Heart right ventricle (tissue), 16 donors: ENCODE measurements at regions not wholly inside any gene's neighbourhood (a gene's known extent, or its start where the extent isn't known, plus 50 kb on each side); places are given as distances from the start of the nearest gene placed in this dataset.

Experiments used
- ATAC-seq, 8 donors: fragments of 200-7000 bp; cut with Tn5 transposase; one replicate each; pipeline ENCODE4 v1.9.1; 2020; ENCODE audit warnings: mild to moderate bottlenecking in 8 of 8, moderate library complexity in 8 of 8, moderate number of reproducible peaks in 1 of 8
- DNase-seq, 2 donors: peaks; one replicate each; pipeline ENCODE4 v3.0.0-alpha.2; 2020
- H3K27ac ChIP-seq, 10 donors: fragments of 200-600 bp; sonication (generic) in 2 of 10; one replicate each; pipeline versions ENCODE4 v1.5.0 to v1.8.0; 2020 to 2022; ENCODE audit warnings: mild to moderate bottlenecking in 3 of 10
- H3K27me3 ChIP-seq, 7 donors: fragments of 200-600 bp; one replicate each; pipeline ENCODE4 v1.8.0; 2021 to 2022; ENCODE audit warnings: mild to moderate bottlenecking in 2 of 7
- H3K36me3 ChIP-seq, 9 donors: fragments of 200-600 bp; sonication (generic) in 1 of 9; one replicate each; pipeline versions ENCODE4 v1.5.0 to v1.8.0; 2020 to 2022; ENCODE audit warnings: mild to moderate bottlenecking in 2 of 9
- H3K4me1 ChIP-seq, 9 donors: fragments of 200-600 bp; sonication (generic) in 1 of 9; one replicate each; pipeline versions ENCODE4 v1.5.0 to v1.8.0; 2020 to 2022; ENCODE audit warnings: mild to moderate bottlenecking in 4 of 9
- H3K4me3 ChIP-seq, 10 donors: fragments of 200-600 bp; sonication (generic) in 2 of 10; one replicate each; pipeline versions ENCODE4 v1.5.0 to v1.8.0; 2020 to 2022; ENCODE audit warnings: mild to moderate bottlenecking in 7 of 10, moderate library complexity in 2 of 10
- H3K9me3 ChIP-seq, 11 donors: fragments of 200-600 bp in 10 of 11; sonication (generic) in 2 of 11; one replicate each; pipeline versions ENCODE4 v1.5.0 to v1.8.0; 2013 to 2022; ENCODE audit warnings: mild to moderate bottlenecking in 2 of 11, control low read depth in 1 of 11, moderate library complexity in 1 of 11
- CTCF ChIP-seq, 9 donors: fragments of 200-600 bp; sonication (generic) in 2 of 9; IDR thresholded peaks; one replicate each; pipeline versions ENCODE4 v1.5.0 to v1.8.0; 2021 to 2022; ENCODE audit warnings: antibody characterized with exemption in 9 of 9, mild to moderate bottlenecking in 5 of 9, moderate library complexity in 1 of 9
- WGBS, 2 donors: extraction: QIAGEN DNeasy Blood & Tissue Kit; methylation state at CpG; one replicate each; pipeline ENCODE4 v1.1.7; 2013; ENCODE audit warnings: inconsistent platforms in 1 of 2; 5-methylcytosine and 5-hydroxymethylcytosine counted together
- intact Hi-C, 10 donors: fragments of 100-400 bp; cut with DNase I; formaldehyde crosslinking; loops; one replicate each; pipeline versions ENCODE4 v1.11.1 to v1.14.2; 2022
- donor health status: Arrhythmogenic right ventricular cardiomyopathy.
- donor health status: ischemic (EF 13 %, LVEDD 7.1; RV severe dilation, severe dysfunction).
- donor health status: healthy with polysubstance abuse.
- donor health status: DM: no; HTN: yes; CAD: no.
- donor health status: DM: no; HTN: no; CAD: no.
- donor health status: ischemic (EF 25% LVEDD 6.9; RV normal size, moderate dysfunction).
- donor health status: ischemic (EF 25% LVEDD 5.7; RV mildly dilated, moderate dysfunction).
- donor health status: healthy.
- donor health status: DM: yes; HTN: yes; CAD: no.
- donor health status: Ischemic cardiomyopathy.
- donor health status: ischemic (EF 35%, LVEDD 5.7; RV mildly dilated, moderate dysfunction).
- donor health status: nonischemic (EF 11% LVEDD 7.7; RV severe dilation, severe dysfunction).
- donor health status: DM: yes; HTN: yes; CAD: no.
- donor health status: PGD.
- donor health status: ischemic (EF 29% LVEDD 5.4; RV normal size, mild dysfunction).
- donor health status: nonischemic (EF 23%, LVEDD 6.1; RV moderate dilation, normal function).

- ATAC-seq: no peak
- TF ChIP-seq CTCF (IDR thresholded peaks at IDR 0.05): no peak
These were observed 88.0 kb upstream of the CELF4 start for GRCh38 chr18:37653618-37654017.

GRCh38 chr18:37649930-37650329, 84.3 kb upstream of the CELF4 start:
- intact Hi-C loops: no loop called here

More at GRCh38 chr18:37653618-37654017, 88.0 kb upstream of the CELF4 start:
- no peak for DNase-seq
- peaks cover 0 to 18% (median 5%) of the 10 kb centered on the region in 11 donors for H3K9me3 ChIP-seq
- H3K27me3 ChIP-seq: peaks cover 0 to 7% (median 0%) of the 10 kb centered on the region in 7 donors
- no peak overlapping the region for H3K27ac ChIP-seq
- intact Hi-C loops: no loop called here
- no peak overlapping the region for H3K4me3 ChIP-seq
- H3K36me3 ChIP-seq: no peaks in the 10 kb centered on the region
- WGBS, 2 donors: 42 to 50% methylated on average over 2 of the region's 2 CpGs
- H3K4me1 ChIP-seq: peaks cover 0 to 3% (median 0%) of the 10 kb centered on the region in 9 donors

GRCh38 chr18:37649416-37649815, 83.8 kb upstream of the CELF4 start:
- H3K9me3 ChIP-seq: peaks cover 0 to 55% (median 17%) of the 10 kb centered on the region in 11 donors
- H3K4me3 ChIP-seq: no peak overlapping the region
- DNase-seq (no peak), ATAC-seq (no peak)
- no peak overlapping the region for H3K27ac ChIP-seq
- peaks cover 0 to 4% (median 0%) of the 10 kb centered on the region in 7 donors for H3K27me3 ChIP-seq
- no peak for TF ChIP-seq CTCF (IDR thresholded peaks at IDR 0.05)
- H3K36me3 ChIP-seq: no peaks in the 10 kb centered on the region
- intact Hi-C loops: no loop called here
- H3K4me1 ChIP-seq: no peaks in the 10 kb centered on the region

More at GRCh38 chr18:37649930-37650329, 84.3 kb upstream of the CELF4 start:
- Histone ChIP-seq H3K4me1 (no peaks in the 10 kb centered on the region), H3K36me3 (no peaks in the 10 kb centered on the region), H3K27ac (no peak overlapping the region), H3K9me3 (peaks cover 0 to 50% (median 13%) of the 10 kb centered on the region in 11 donors), H3K27me3 (peaks cover 0 to 7% (median 0%) of the 10 kb centered on the region in 7 donors), H3K4me3 (no peak overlapping the region)
- 85 to 87% methylated on average over 1 of the region's 1 CpG for WGBS, 2 donors
- ATAC-seq (no peak), DNase-seq (no peak)
- no peak for TF ChIP-seq CTCF (IDR thresholded peaks at IDR 0.05)

- intact Hi-C loops: no loop called here
- no peak overlapping the region for H3K4me3 ChIP-seq
- H3K4me1 ChIP-seq: no peaks in the 10 kb centered on the region
- H3K27me3 ChIP-seq: peaks cover 0 to 3% (median 0%) of the 10 kb centered on the region in 7 donors
- no peak for DNase-seq
- WGBS, 2 donors: 80 to 91% methylated on average over 2 of the region's 2 CpGs
- ATAC-seq: no peak
- peaks cover 0 to 32% (median 20%) of the 10 kb centered on the region in 11 donors for H3K9me3 ChIP-seq
- H3K36me3 ChIP-seq: no peaks in the 10 kb centered on the region
- no peak for TF ChIP-seq CTCF (IDR thresholded peaks at IDR 0.05)
- no peak overlapping the region for H3K27ac ChIP-seq
These were observed 76.0 kb upstream of the CELF4 start for GRCh38 chr18:37641573-37641972.
